SK-N-SH (cell line): ENCODE measurements at regions not wholly inside any gene's neighbourhood (a gene's known extent, or its start where the extent isn't known, plus 50 kb on each side); places are given as distances from the start of the nearest gene placed in this dataset.

Experiments used
- CTCF ChIA-PET: fragments of 300-600, 350-600 bp; formaldehyde crosslinking; extraction: SDS; loops from one replicate; lab custom pipeline; 2021; lab: Yijun Ruan, JAX
- POLR2A ChIA-PET: fragments of 350-600 bp; sonication (Branson Sonifier 250); formaldehyde crosslinking; extraction: SDS; loops from one replicate; lab custom pipeline; 2020; ENCODE audit warnings: antibody characterized with exemption, inconsistent platforms; lab: Yijun Ruan, JAX
- DNase-seq: peaks from one replicate; pipeline ENCODE4 v3.0.0; 2012
- H2AFZ ChIP-seq: fragments of 200-600 bp; sonication (generic); 2 replicates; pipeline ENCODE4 v1.8.1; 2016; ENCODE audit warnings: antibody characterized with exemption, mild to moderate bottlenecking, low read depth
- H3F3A ChIP-seq: fragments of 200-600 bp; sonication (generic); replicated peaks from 2 replicates; pipeline ENCODE3; 2016; ENCODE audit warnings: antibody characterized with exemption, mild to moderate bottlenecking; ENCODE audit not compliant: insufficient read depth
- H3K27ac ChIP-seq, 2 experiments: fragments of 200-500 bp in 1 of 2; fragments of 200-600 bp in 1 of 2; sonication (Bioruptor generic) in 1 of 2; sonication (generic), shearing (Covaris generic) in 1 of 2; 2 replicates each; pipeline versions ENCODE4 v1.5.1 to v1.6.1; 2014 to 2016; ENCODE audit warnings: low read depth in 2 of 2, inconsistent platforms in 1 of 2, low read length in 1 of 2, mild to moderate bottlenecking in 1 of 2, mixed read lengths in 1 of 2
- H3K27me3 ChIP-seq: fragments of 200-600 bp; sonication (generic), shearing (Covaris generic); 2 replicates; pipeline ENCODE4 v1.6.1; 2016; ENCODE audit warnings: mixed run types; ENCODE audit not compliant: insufficient read depth
- H3K36me3 ChIP-seq, 2 experiments: fragments of 200-500 bp in 1 of 2; fragments of 200-600 bp in 1 of 2; sonication (Bioruptor generic) in 1 of 2; sonication (generic) in 1 of 2; replicated peaks in 1 of 2; 2 replicates each; pipeline versions ENCODE3 to v1.5.1; 2014 to 2016; ENCODE audit warnings: low read length in 1 of 2, mild to moderate bottlenecking in 1 of 2; ENCODE audit not compliant: insufficient read depth in 2 of 2, control insufficient read depth in 1 of 2
- H3K4me1 ChIP-seq, 2 experiments: fragments of 200-500 bp in 1 of 2; fragments of 200-600 bp in 1 of 2; sonication (Bioruptor generic) in 1 of 2; sonication (generic), shearing (Covaris generic) in 1 of 2; 2 replicates each; pipeline versions ENCODE4 v1.5.1 to v1.6.1; 2014 to 2016; ENCODE audit warnings: low read depth in 1 of 2, low read length in 1 of 2, mixed run types in 1 of 2; ENCODE audit not compliant: insufficient read depth in 2 of 2, control insufficient read depth in 1 of 2
- H3K4me2 ChIP-seq: fragments of 200-600 bp; sonication (generic), shearing (Covaris generic); 2 replicates; pipeline ENCODE4 v1.6.1; 2017; ENCODE audit warnings: mixed run types
- H3K4me3 ChIP-seq, 2 experiments: fragments of 200-500 bp in 1 of 2; fragments of 200-600 bp in 1 of 2; sonication (Bioruptor generic) in 1 of 2; sonication (generic), shearing (Covaris generic) in 1 of 2; 2 replicates each; pipeline versions ENCODE4 v1.5.1 to v1.8.1; 2014 to 2016; ENCODE audit warnings: low read depth in 2 of 2, inconsistent platforms in 1 of 2, low read length in 1 of 2, mild to moderate bottlenecking in 1 of 2, mixed read lengths in 1 of 2, moderate library complexity in 1 of 2
- H3K79me2 ChIP-seq: fragments of 200-600 bp; sonication (generic); 2 replicates; pipeline ENCODE4 v1.8.1; 2017; ENCODE audit warnings: mild to moderate bottlenecking; ENCODE audit not compliant: insufficient read depth
- H3K9ac ChIP-seq: fragments of 200-600 bp; sonication (generic); 2 replicates; pipeline ENCODE4 v1.6.1; 2017; ENCODE audit warnings: mixed run types
- H3K9me2 ChIP-seq: fragments of 200-600 bp; sonication (generic); 2 replicates; pipeline ENCODE4 v1.6.1; 2017; ENCODE audit warnings: mixed run types
- H3K9me3 ChIP-seq: fragments of 200-600 bp; sonication (generic); 2 replicates; pipeline ENCODE4 v1.6.1; 2017; ENCODE audit warnings: mixed run types, mild to moderate bottlenecking, moderate library complexity
- H4K20me1 ChIP-seq: fragments of 200-600 bp; sonication (generic); 2 replicates; pipeline ENCODE4 v1.6.1; 2017; ENCODE audit warnings: mild to moderate bottlenecking, mixed run types; ENCODE audit not compliant: insufficient read depth
- CHD2 ChIP-seq: fragments of 150-350 bp; IDR thresholded peaks from 2 replicates; pipeline ENCODE4 v1.6.1; 2018; ENCODE audit warnings: low read length; ENCODE audit not compliant: partially characterized antibody
- CTCF ChIP-seq: fragments of 200-600 bp; sonication (generic); IDR thresholded peaks from 2 replicates; pipeline ENCODE4 v1.6.1; 2017; ENCODE audit warnings: antibody characterized with exemption, mild to moderate bottlenecking, moderate library complexity
- EP300 ChIP-seq, 2 experiments: IDR thresholded peaks; 2 replicates each; pipeline versions ENCODE4 v1.4.0 to v1.6.1; 2012; ENCODE audit warnings: borderline replicate concordance in 1 of 2, low read depth in 1 of 2, low read length in 1 of 2
- EZH2phosphoT487 ChIP-seq: fragments of 200-600 bp; sonication (generic); IDR thresholded peaks from 2 replicates; pipeline ENCODE4 v1.6.1; 2017; ENCODE audit warnings: low read depth, mixed run types, mild to moderate bottlenecking, antibody characterized with exemption, moderate library complexity, borderline replicate concordance
- FOSL2 ChIP-seq: IDR thresholded peaks from 2 replicates; pipeline ENCODE4 v1.4.0; 2012; ENCODE audit warnings: low read depth, mild to moderate bottlenecking, moderate library complexity, borderline replicate concordance
- FOXM1 ChIP-seq: IDR thresholded peaks from 2 replicates; pipeline ENCODE4 v1.4.0; 2012; ENCODE audit warnings: low read depth, mild to moderate bottlenecking
- GABPA ChIP-seq: IDR thresholded peaks from 2 replicates; pipeline ENCODE4 v1.4.0; 2012; ENCODE audit warnings: low read depth, mild to moderate bottlenecking
- GATA2 ChIP-seq: sonication (generic); formaldehyde crosslinking; IDR thresholded peaks from 2 replicates; pipeline ENCODE4 v1.5.0; 2020; ENCODE audit warnings: mild to moderate bottlenecking, missing genetic modification reagents
- NRF1 ChIP-seq: IDR thresholded peaks from 2 replicates; pipeline ENCODE4 v1.6.1; 2012; ENCODE audit warnings: low read depth, mild to moderate bottlenecking, low read length
- REST ChIP-seq: IDR thresholded peaks from 2 replicates; pipeline ENCODE4 v1.6.1; 2012; ENCODE audit warnings: mild to moderate bottlenecking, low read depth, low read length, moderate library complexity
- RFX5 ChIP-seq: IDR thresholded peaks from 2 replicates; pipeline ENCODE4 v1.6.1; 2012; ENCODE audit warnings: mild to moderate bottlenecking, improper control_type of control experiment, low read length
- RXRA ChIP-seq: IDR thresholded peaks from 2 replicates; pipeline ENCODE4 v1.4.0; 2012; ENCODE audit warnings: low read depth, mild to moderate bottlenecking, borderline replicate concordance
- TCF12 ChIP-seq: IDR thresholded peaks from 2 replicates; pipeline ENCODE4 v1.4.0; 2012
- USF1 ChIP-seq: IDR thresholded peaks from 2 replicates; pipeline ENCODE4 v1.4.0; 2012; ENCODE audit warnings: low read depth, borderline replicate concordance
- USF2 ChIP-seq: fragments of 150-350 bp; IDR thresholded peaks from 2 replicates; pipeline ENCODE4 v1.6.1; 2017; ENCODE audit warnings: antibody characterized with exemption, low read length, low read depth, borderline replicate concordance
- YY1 ChIP-seq: IDR thresholded peaks from 2 replicates; pipeline ENCODE4 v1.4.0; 2012; ENCODE audit warnings: low read depth, mild to moderate bottlenecking
- WGBS: methylation state at CpG from one replicate; pipeline ENCODE4 v1.1.6; 2017; ENCODE audit warnings: low lambda C conversion rate; 5-methylcytosine and 5-hydroxymethylcytosine counted together

GRCh38 chr12:72966684-72967083, 694.5 kb downstream of the TRHDE start (continued):
- TF ChIP-seq CTCF = no peak
- TF ChIP-seq FOXM1 = no peak
- no peak for TF ChIP-seq NRF1
- no peak for TF ChIP-seq EZH2phosphoT487
- TF ChIP-seq, all 33 proteins: peak for 0

- WGBS = 44% methylated on average over 10 of the region's 10 CpGs
- H4K20me1 ChIP-seq = no peaks in the 10 kb centered on the region
- ChIA-PET CTCF (no interaction called here), POLR2A (no interaction called here)
- H3K9me2 ChIP-seq = no peaks in the 10 kb centered on the region
- TF ChIP-seq RXRA (no peak), GABPA (no peak), EP300 (IDR thresholded peaks at IDR 0.05; ENCODE audit: borderline replicate concordance in 1 of 2, low read depth in 1 of 2, low read length in 1 of 2) (no peak), RFX5 (no peak), GATA2 (no peak), USF1 (no peak)
- H3K9ac ChIP-seq = no peak overlapping the region
- H2AFZ ChIP-seq = no peak overlapping the region
- no peak overlapping the region for H3K4me2 ChIP-seq
- H3K27ac ChIP-seq = no peak overlapping the region
- no peaks in the 10 kb centered on the region for H3K4me1 ChIP-seq
- no peaks in the 10 kb centered on the region for H3K27me3 ChIP-seq
- H3K36me3 ChIP-seq = no peaks in the 10 kb centered on the region
- H3K9me3 ChIP-seq = no peaks in the 10 kb centered on the region
- no peaks in the 10 kb centered on the region for H3K79me2 ChIP-seq
- no peak for DNase-seq
- no peak overlapping the region for H3K4me3 ChIP-seq
- H3F3A ChIP-seq = no peaks in the 10 kb centered on the region
These were observed 702.9 kb downstream of the TRHDE start for GRCh38 chr12:72974954-72975555.

GRCh38 chr12:72978999-72979398, 706.8 kb downstream of the TRHDE start:
- no peaks in the 10 kb centered on the region for H3F3A ChIP-seq
- POLR2A ChIA-PET = no interaction called here
- TF ChIP-seq CHD2 (no peak), TCF12 (no peak), YY1 (no peak), EP300 (IDR thresholded peaks at IDR 0.05; ENCODE audit: borderline replicate concordance in 1 of 2, low read depth in 1 of 2, low read length in 1 of 2) (no peak), FOSL2 (no peak), USF2 (no peak), RXRA (no peak), EZH2phosphoT487 (no peak), NRF1 (no peak), REST (no peak)

More at GRCh38 chr12:72978999-72979398, 706.8 kb downstream of the TRHDE start:
- 78% methylated on average over 4 of the region's 4 CpGs for WGBS
- H3K36me3 ChIP-seq = no peaks in the 10 kb centered on the region
- H3K27me3 ChIP-seq = no peaks in the 10 kb centered on the region
- H3K9me3 ChIP-seq = no peaks in the 10 kb centered on the region
- no peak for DNase-seq
- H2AFZ ChIP-seq = no peak overlapping the region
- no peak overlapping the region for H3K27ac ChIP-seq
- H3K9me2 ChIP-seq = no peaks in the 10 kb centered on the region
- no peaks in the 10 kb centered on the region for H3K79me2 ChIP-seq
- H3K4me3 ChIP-seq = no peak overlapping the region
- H3K4me2 ChIP-seq = no peak overlapping the region
- no peaks in the 10 kb centered on the region for H4K20me1 ChIP-seq
- H3K4me1 ChIP-seq = no peaks in the 10 kb centered on the region
- CTCF ChIA-PET = no interaction called here
- no peak overlapping the region for H3K9ac ChIP-seq
